ENCODE measurements at regions not wholly inside any gene's neighbourhood (a gene's known extent, or its start where the extent isn't known, plus 50 kb on each side); places are given as distances from the start of the nearest gene placed in this dataset.

- DNase-seq = no peak
These were observed 89.8 kb downstream of the PTTG1 start for GRCh38 chr5:160511280-160511929.

Measured in activated CD4-positive, alpha-beta T cell treated with anti-CD3 and anti-CD28 coated beads, Interleukin-2, amount 50 U/mL, for 4 hours (primary cell).